Kidney epithelial cell (primary cell): ENCODE measurements at regions not wholly inside any gene's neighbourhood (a gene's known extent, or its start where the extent isn't known, plus 50 kb on each side); places are given as distances from the start of the nearest gene placed in this dataset.
A peak's percentile ranks its signal among the peaks of the same experiment; 100 is the strongest.

Experiments used
- DNase-seq: peaks from one replicate; pipeline ENCODE4 v3.0.0-alpha.2; 2010; ENCODE audit warnings: low read depth
- H3K27me3 ChIP-seq: 2 replicates; pipeline ENCODE4 v1.6.0; 2011; ENCODE audit warnings: low read length; ENCODE audit not compliant: control insufficient read depth, insufficient read depth
- H3K36me3 ChIP-seq: 2 replicates; pipeline ENCODE4 v1.5.1; 2011; ENCODE audit warnings: low read length; ENCODE audit not compliant: control insufficient read depth, insufficient read depth
- H3K4me3 ChIP-seq: 2 replicates; pipeline ENCODE4 v1.5.1; 2011; ENCODE audit warnings: low read depth, mild to moderate bottlenecking, control low read depth, low read length
- CTCF ChIP-seq: IDR thresholded peaks from 2 replicates; pipeline ENCODE4 v1.5.1; 2011; ENCODE audit warnings: mild to moderate bottlenecking, moderate library complexity, low read length, control low read depth, inconsistent platforms; ENCODE audit not compliant: insufficient read depth, poor library complexity, severe bottlenecking

GRCh38 chr10:4194231-4194630 is 409.2 kb upstream of the KLF6 start:
- no peaks in the 10 kb centered on the region for H3K27me3 ChIP-seq
- H3K4me3 ChIP-seq, result no peak overlapping the region
- TF ChIP-seq CTCF, result no peak
- H3K36me3 ChIP-seq, result no peaks in the 10 kb centered on the region
- no peak for DNase-seq

GRCh38 chr10:4191894-4192293 is 406.9 kb upstream of the KLF6 start:
- no peak for TF ChIP-seq CTCF

DNA sequence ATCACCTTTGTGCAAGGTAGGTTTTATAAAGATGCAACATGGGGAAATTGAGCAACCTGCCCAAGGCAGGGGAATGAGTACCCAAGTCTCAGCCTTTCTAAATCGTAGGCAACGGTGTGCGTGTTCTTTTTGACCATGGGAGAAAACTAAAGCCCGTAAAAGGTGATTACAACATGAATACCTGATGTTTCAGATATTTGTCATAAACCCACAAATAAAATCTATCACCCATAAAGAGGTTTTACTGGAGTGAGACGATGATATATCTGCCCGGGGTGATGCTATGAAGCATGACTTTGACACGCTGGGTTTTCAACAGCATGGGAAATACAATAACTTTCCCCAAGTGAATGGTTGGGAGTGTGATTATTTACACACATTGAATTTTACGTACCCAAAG is 406.3 kb upstream of the KLF6 start:
- Histone ChIP-seq H3K27me3 (no peaks in the 10 kb centered on the region), H3K4me3 (no peak overlapping the region), H3K36me3 (no peaks in the 10 kb centered on the region)
- TF ChIP-seq CTCF, result no peak
- peak; percentile 74 for DNase-seq

More at GRCh38 chr10:4191894-4192293, 406.9 kb upstream of the KLF6 start:
- no peaks in the 10 kb centered on the region for H3K27me3 ChIP-seq
- H3K4me3 ChIP-seq, result no peak overlapping the region
- no peaks in the 10 kb centered on the region for H3K36me3 ChIP-seq
- DNase-seq, result no peak

- no peaks in the 10 kb centered on the region for H3K36me3 ChIP-seq
- no peak overlapping the region for H3K4me3 ChIP-seq
- DNase-seq, result no peak
- H3K27me3 ChIP-seq, result no peaks in the 10 kb centered on the region
- no peak for TF ChIP-seq CTCF
Measured at GRCh38 chr10:4190876-4191275, 405.9 kb upstream of the KLF6 start.

- Histone ChIP-seq H3K36me3 (no peaks in the 10 kb centered on the region), H3K4me3 (no peak overlapping the region), H3K27me3 (no peaks in the 10 kb centered on the region)
- DNase-seq, result no peak
- TF ChIP-seq CTCF, result no peak
Measured at GRCh38 chr10:4189281-4189680, 404.3 kb upstream of the KLF6 start.

GRCh38 chr10:4188406-4188805 is 403.4 kb upstream of the KLF6 start:
- no peaks in the 10 kb centered on the region for H3K27me3 ChIP-seq
- DNase-seq, result no peak
- no peak for TF ChIP-seq CTCF
- no peaks in the 10 kb centered on the region for H3K36me3 ChIP-seq
- H3K4me3 ChIP-seq, result no peak overlapping the region
